ENCODE measurements at regions not wholly inside any gene's neighbourhood (a gene's known extent, or its start where the extent isn't known, plus 50 kb on each side); places are given as distances from the start of the nearest gene placed in this dataset.
"Not testable (repeated sequence)": the region's sequence is repeated elsewhere in the genome, so short reads cannot be mapped to it uniquely, and the experiment has no call there.

GRCh38 chr7:73928644-73929043 is 67.7 kb downstream of the TMEM270 start:
- not testable (repeated sequence) for TF ChIP-seq ZNF317 (CRISPR knock-in tag; IDR thresholded peaks at IDR 0.05; ENCODE audit: borderline replicate concordance, low read depth); CTCF (IDR thresholded peaks at IDR 0.05); GABPB1 (CRISPR knock-in tag; IDR thresholded peaks at IDR 0.05); ZNF138 (CRISPR knock-in tag; conservative IDR thresholded peaks at IDR 0.05); ELF4 (CRISPR knock-in tag; IDR thresholded peaks at IDR 0.05; ENCODE audit: low read depth); JUN (CRISPR knock-in tag; IDR thresholded peaks at IDR 0.05); NR3C1 (CRISPR knock-in tag; conservative IDR thresholded peaks at IDR 0.05; ENCODE audit: low read depth); ZNF396 (CRISPR knock-in tag; IDR thresholded peaks at IDR 0.05; ENCODE audit: borderline replicate concordance); CREB1 (CRISPR knock-in tag; IDR thresholded peaks at IDR 0.05)
